GM23338 (cell line): ENCODE measurements at regions not wholly inside any gene's neighbourhood (a gene's known extent, or its start where the extent isn't known, plus 50 kb on each side); places are given as distances from the start of the nearest gene placed in this dataset.

ENCODE experiments used
- ATAC-seq: fragments of 200-7000 bp; cut with Tn5 transposase; 3 replicates; pipeline ENCODE4 v1.9.1; 2020
- DNase-seq: peaks from one replicate; pipeline ENCODE4 v3.0.0-alpha.2; 2015; ENCODE audit warnings: low spot score
- H2AFZ ChIP-seq: fragments of 200-600 bp; sonication (generic); 2 replicates; pipeline ENCODE4 v1.8.0; 2016; ENCODE audit warnings: antibody characterized with exemption, mild to moderate bottlenecking, moderate library complexity
- H3F3A ChIP-seq: fragments of 200-600 bp; sonication (generic); replicated peaks from 2 replicates; pipeline ENCODE4 v1.8.0; 2017; ENCODE audit warnings: antibody characterized with exemption, mixed run types, low read depth
- H3K27ac ChIP-seq: fragments of 200-600 bp; sonication (generic); 2 replicates; pipeline ENCODE4 v1.6.1; 2016; ENCODE audit warnings: low read depth
- H3K27me3 ChIP-seq: fragments of 200-600 bp; sonication (generic); 2 replicates; pipeline ENCODE4 v1.8.0; 2016; ENCODE audit warnings: mild to moderate bottlenecking, mixed run types, moderate library complexity; ENCODE audit not compliant: insufficient read depth
- H3K36me3 ChIP-seq: fragments of 200-600 bp; sonication (generic); 2 replicates; pipeline ENCODE4 v1.8.0; 2016; ENCODE audit warnings: mild to moderate bottlenecking; ENCODE audit not compliant: insufficient read depth
- H3K4me1 ChIP-seq: fragments of 200-600 bp; sonication (generic); 2 replicates; pipeline ENCODE4 v1.8.0; 2016; ENCODE audit warnings: mild to moderate bottlenecking, moderate library complexity; ENCODE audit not compliant: insufficient read depth
- H3K4me2 ChIP-seq: fragments of 200-600 bp; sonication (generic); 2 replicates; pipeline ENCODE4 v1.7.1; 2017; ENCODE audit warnings: mixed run types
- H3K4me3 ChIP-seq: fragments of 200-600 bp; sonication (generic); 2 replicates; pipeline ENCODE4 v1.6.1; 2016; ENCODE audit warnings: mixed run types
- H3K79me2 ChIP-seq: fragments of 200-600 bp; sonication (generic); replicated peaks from 2 replicates; pipeline ENCODE4 v1.8.0; 2017; ENCODE audit warnings: mild to moderate bottlenecking; ENCODE audit not compliant: insufficient read depth
- H3K9me2 ChIP-seq: fragments of 200-600 bp; sonication (generic); 2 replicates; pipeline ENCODE4 v1.8.0; 2017; ENCODE audit not compliant: insufficient read depth
- H4K20me1 ChIP-seq: fragments of 200-600 bp; sonication (generic); replicated peaks from 2 replicates; pipeline ENCODE4 v1.8.0; 2017; ENCODE audit warnings: mild to moderate bottlenecking; ENCODE audit not compliant: insufficient read depth
- H3K27ac Mint-ChIP-seq: 2 replicates; pipeline ENCODE4 v1.8.0; 2020; ENCODE audit warnings: inconsistent platforms, mild to moderate bottlenecking, moderate library complexity, mixed read lengths
- H3K27me3 Mint-ChIP-seq: 3 replicates; pipeline ENCODE4 v1.8.0; 2022; ENCODE audit warnings: low read depth, mild to moderate bottlenecking, moderate library complexity, mixed read lengths, inconsistent platforms; ENCODE audit not compliant: insufficient read depth, poor library complexity
- H3K36me3 Mint-ChIP-seq: 3 replicates; pipeline ENCODE4 v1.8.0; 2021; ENCODE audit warnings: low read depth, mild to moderate bottlenecking, inconsistent platforms, moderate library complexity, mixed read lengths
- H3K4me1 Mint-ChIP-seq: 3 replicates; pipeline ENCODE4 v1.8.0; 2020; ENCODE audit warnings: mild to moderate bottlenecking, inconsistent platforms, mixed read lengths
- H3K4me3 Mint-ChIP-seq: 3 replicates; pipeline ENCODE4 v1.8.0; 2021; ENCODE audit warnings: moderate library complexity, mild to moderate bottlenecking, inconsistent platforms, mixed read lengths
- H3K9me3 Mint-ChIP-seq: 3 replicates; pipeline ENCODE4 v1.8.0; 2020; ENCODE audit warnings: moderate library complexity, mild to moderate bottlenecking, inconsistent platforms, mixed read lengths
- CTCF ChIP-seq, 2 experiments: fragments of 200-600 bp in 1 of 2; sonication (generic) in 1 of 2; conservative IDR thresholded peaks; 2 replicates each; pipeline versions ENCODE4 v1.5.1 to v1.6.1; 2016 to 2017; ENCODE audit warnings: antibody characterized with exemption in 2 of 2, low read depth in 2 of 2, mild to moderate bottlenecking in 2 of 2, moderate library complexity in 1 of 2
- ETS1 ChIP-seq: IDR thresholded peaks from 2 replicates; pipeline ENCODE4 v1.6.1; 2016; ENCODE audit warnings: antibody characterized with exemption
- EZH2 ChIP-seq: fragments of 200-600 bp; sonication (generic); IDR thresholded peaks from one replicate; pipeline ENCODE4 v1.8.0; 2017; ENCODE audit warnings: antibody characterized with exemption, mild to moderate bottlenecking, low read depth; ENCODE audit not compliant: unreplicated experiment
- EZH2phosphoT487 ChIP-seq: fragments of 200-600 bp; sonication (generic); IDR thresholded peaks from one replicate; pipeline ENCODE4 v1.8.1; 2018; ENCODE audit warnings: antibody characterized with exemption; ENCODE audit not compliant: unreplicated experiment
- JUNB ChIP-seq: IDR thresholded peaks from one replicate; pipeline ENCODE4 v1.6.1; 2016; ENCODE audit warnings: antibody characterized with exemption; ENCODE audit not compliant: unreplicated experiment
- NANOG ChIP-seq: IDR thresholded peaks from 2 replicates; pipeline ENCODE4 v1.6.1; 2016; ENCODE audit warnings: antibody characterized with exemption, borderline replicate concordance
- POLR2AphosphoS5 ChIP-seq: IDR thresholded peaks from 2 replicates; pipeline ENCODE4 v1.6.1; 2016; ENCODE audit warnings: antibody characterized with exemption, low read depth
- STAT1 ChIP-seq: IDR thresholded peaks from one replicate; pipeline ENCODE4 v1.6.1; 2016; ENCODE audit warnings: antibody characterized with exemption; ENCODE audit not compliant: unreplicated experiment
- ZNF114 ChIP-seq: fragments of 250-450 bp; sonication (Bioruptor Pico); IDR thresholded peaks from 2 replicates; pipeline ENCODE4 v1.5.0; 2020; ENCODE audit warnings: mild to moderate bottlenecking, moderate library complexity
- ZNF462 ChIP-seq: fragments of 250-450 bp; sonication (Bioruptor Pico); IDR thresholded peaks from 2 replicates; pipeline ENCODE4 v1.5.0; 2020; ENCODE audit warnings: mild to moderate bottlenecking, moderate library complexity

GRCh38 chr16:35692824-35693223 is 2233.4 kb downstream of the TP53TG3F start:
- Mint-ChIP-seq H3K9me3 (peaks cover 100% of the 10 kb centered on the region), H3K4me3 (no peak overlapping the region), H3K27ac (no peak overlapping the region), H3K36me3 (peaks cover 48% of the 10 kb centered on the region), H3K27me3 (peaks cover 12% of the 10 kb centered on the region), H3K4me1 (no peaks in the 10 kb centered on the region)
- Histone ChIP-seq H3F3A (no peaks in the 10 kb centered on the region), H2AFZ (no peak overlapping the region), H4K20me1 (no peaks in the 10 kb centered on the region), H3K36me3 (no peaks in the 10 kb centered on the region; the same call in 1 of the 2 replicates), H3K27ac (no peak overlapping the region), H3K4me2 (no peak overlapping the region), H3K79me2 (no peaks in the 10 kb centered on the region), H3K4me1 (no peaks in the 10 kb centered on the region), H3K4me3 (no peak overlapping the region), H3K27me3 (no peaks in the 10 kb centered on the region), H3K9me2 (no peaks in the 10 kb centered on the region)
- ATAC-seq (no peak), DNase-seq (no peak)
- TF ChIP-seq CTCF (conservative IDR thresholded peaks at IDR 0.05; ENCODE audit: low read depth in 2 of 2), result no peak
- no peak for TF ChIP-seq ETS1
- no peak for TF ChIP-seq EZH2phosphoT487
- TF ChIP-seq STAT1, result no peak
- TF ChIP-seq POLR2AphosphoS5, result no peak
- no peak for TF ChIP-seq ZNF114 (CRISPR knock-in tag)

- Mint-ChIP-seq H3K27ac (no peak overlapping the region), H3K9me3 (peaks cover 94% of the 10 kb centered on the region), H3K36me3 (peaks cover 12% of the 10 kb centered on the region), H3K4me3 (no peak overlapping the region), H3K4me1 (no peaks in the 10 kb centered on the region), H3K27me3 (no peaks in the 10 kb centered on the region)
- Histone ChIP-seq H3K27ac (no peak overlapping the region), H2AFZ (no peak overlapping the region), H3K4me2 (no peak overlapping the region), H3K36me3 (peaks cover 14% of the 10 kb centered on the region; the same call in 1 of the 2 replicates), H3K9me2 (no peaks in the 10 kb centered on the region), H4K20me1 (no peaks in the 10 kb centered on the region), H3K4me1 (no peaks in the 10 kb centered on the region), H3K4me3 (no peak overlapping the region), H3K79me2 (no peaks in the 10 kb centered on the region), H3K27me3 (no peaks in the 10 kb centered on the region), H3F3A (no peaks in the 10 kb centered on the region)
- ATAC-seq, result no peak
- DNase-seq, result no peak
- TF ChIP-seq STAT1 (no peak), NANOG (no peak), EZH2 (no peak), ZNF462 (CRISPR knock-in tag) (no peak), ZNF114 (CRISPR knock-in tag) (no peak), CTCF (conservative IDR thresholded peaks at IDR 0.05; ENCODE audit: low read depth in 2 of 2) (no peak), POLR2AphosphoS5 (no peak), JUNB (no peak)
Observed at GRCh38 chr16:35706901-35707300, 2247.5 kb downstream of the TP53TG3F start.
